PFSK-1 (cell line): ENCODE measurements at regions not wholly inside any gene's neighbourhood (a gene's known extent, or its start where the extent isn't known, plus 50 kb on each side); places are given as distances from the start of the nearest gene placed in this dataset.

ENCODE experiments used
- POLR2AphosphoS5 ChIP-seq: IDR thresholded peaks from 2 replicates; pipeline ENCODE4 v1.6.1; 2012; ENCODE audit warnings: low read depth, mild to moderate bottlenecking, control low read depth, low read length, moderate library complexity
- SIN3A ChIP-seq: IDR thresholded peaks from 2 replicates; pipeline ENCODE4 v1.6.1; 2012; ENCODE audit warnings: mild to moderate bottlenecking, low read length, moderate library complexity, borderline replicate concordance; ENCODE audit not compliant: insufficient read depth
- TF ChIP-seq, protein P1 (sequence below), 2 experiments: IDR thresholded peaks; 2 replicates each; pipeline versions ENCODE4 v1.6.1 to v1.8.0; 2011 to 2012; ENCODE audit warnings: low read depth in 2 of 2, low read length in 2 of 2, control low read depth in 1 of 2, inconsistent platforms in 1 of 2, mild to moderate bottlenecking in 1 of 2, moderate library complexity in 1 of 2; ENCODE audit not compliant: insufficient read depth in 1 of 2

GRCh38 chr7:124452186-124452585, 313.4 kb downstream of the GPR37 start:
- TF ChIP-seq POLR2AphosphoS5 = no peak
- no peak for TF ChIP-seq SIN3A
- TF ChIP-seq, protein P1, sequence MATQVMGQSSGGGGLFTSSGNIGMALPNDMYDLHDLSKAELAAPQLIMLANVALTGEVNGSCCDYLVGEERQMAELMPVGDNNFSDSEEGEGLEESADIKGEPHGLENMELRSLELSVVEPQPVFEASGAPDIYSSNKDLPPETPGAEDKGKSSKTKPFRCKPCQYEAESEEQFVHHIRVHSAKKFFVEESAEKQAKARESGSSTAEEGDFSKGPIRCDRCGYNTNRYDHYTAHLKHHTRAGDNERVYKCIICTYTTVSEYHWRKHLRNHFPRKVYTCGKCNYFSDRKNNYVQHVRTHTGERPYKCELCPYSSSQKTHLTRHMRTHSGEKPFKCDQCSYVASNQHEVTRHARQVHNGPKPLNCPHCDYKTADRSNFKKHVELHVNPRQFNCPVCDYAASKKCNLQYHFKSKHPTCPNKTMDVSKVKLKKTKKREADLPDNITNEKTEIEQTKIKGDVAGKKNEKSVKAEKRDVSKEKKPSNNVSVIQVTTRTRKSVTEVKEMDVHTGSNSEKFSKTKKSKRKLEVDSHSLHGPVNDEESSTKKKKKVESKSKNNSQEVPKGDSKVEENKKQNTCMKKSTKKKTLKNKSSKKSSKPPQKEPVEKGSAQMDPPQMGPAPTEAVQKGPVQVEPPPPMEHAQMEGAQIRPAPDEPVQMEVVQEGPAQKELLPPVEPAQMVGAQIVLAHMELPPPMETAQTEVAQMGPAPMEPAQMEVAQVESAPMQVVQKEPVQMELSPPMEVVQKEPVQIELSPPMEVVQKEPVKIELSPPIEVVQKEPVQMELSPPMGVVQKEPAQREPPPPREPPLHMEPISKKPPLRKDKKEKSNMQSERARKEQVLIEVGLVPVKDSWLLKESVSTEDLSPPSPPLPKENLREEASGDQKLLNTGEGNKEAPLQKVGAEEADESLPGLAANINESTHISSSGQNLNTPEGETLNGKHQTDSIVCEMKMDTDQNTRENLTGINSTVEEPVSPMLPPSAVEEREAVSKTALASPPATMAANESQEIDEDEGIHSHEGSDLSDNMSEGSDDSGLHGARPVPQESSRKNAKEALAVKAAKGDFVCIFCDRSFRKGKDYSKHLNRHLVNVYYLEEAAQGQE (IDR thresholded peaks at IDR 0.05; ENCODE audit: insufficient read depth in 1 of 2, low read depth in 2 of 2, low read length in 2 of 2) = no peak
